Natural killer cell (primary cell): ENCODE measurements at regions not wholly inside any gene's neighbourhood (a gene's known extent, or its start where the extent isn't known, plus 50 kb on each side); places are given as distances from the start of the nearest gene placed in this dataset.

Experiments
- ATAC-seq, 3 donors: fragments of 150-1000 bp in 2 of 3; fragments of 200-7000 bp in 1 of 3; cut with Tn5 transposase; 1 replicate in 1 of 3; 2 replicates in 2 of 3; pipeline ENCODE4 v1.10.0; 2021; ENCODE audit warnings: mild to moderate bottlenecking in 2 of 3, moderate library complexity in 2 of 3
- DNase-seq, 2 donors: peaks; one replicate each; pipeline versions ENCODE4 v3.0.0 to v3.0.0-alpha.2; 2013 to 2021; ENCODE audit warnings: mixed read lengths in 1 of 2
- H3K27ac ChIP-seq: one replicate; pipeline ENCODE4 v1.5.1; 2013; ENCODE audit warnings: mild to moderate bottlenecking, low read length
- H3K27me3 ChIP-seq: one replicate; pipeline ENCODE4 v1.6.1; 2013; ENCODE audit warnings: low read length; ENCODE audit not compliant: control insufficient read depth, insufficient read depth
- H3K36me3 ChIP-seq: one replicate; pipeline ENCODE4 v1.6.1; 2013; ENCODE audit warnings: low read length; ENCODE audit not compliant: control insufficient read depth, insufficient read depth
- H3K4me1 ChIP-seq: one replicate; pipeline ENCODE4 v1.6.1; 2013; ENCODE audit warnings: low read length; ENCODE audit not compliant: control insufficient read depth, insufficient read depth
- H3K4me3 ChIP-seq: one replicate; pipeline ENCODE4 v1.5.1; 2013; ENCODE audit warnings: low read length
- H3K9me3 ChIP-seq: one replicate; pipeline ENCODE4 v1.6.1; 2013; ENCODE audit warnings: low read length; ENCODE audit not compliant: control insufficient read depth, insufficient read depth
- H3K27ac Mint-ChIP-seq, 2 donors: one replicate each; pipeline ENCODE4 v1.8.0; 2022; ENCODE audit warnings: mild to moderate bottlenecking in 2 of 2, mixed read lengths in 2 of 2, moderate library complexity in 1 of 2
- H3K27me3 Mint-ChIP-seq, 2 donors: one replicate each; pipeline ENCODE4 v1.8.0; 2022; ENCODE audit warnings: low read depth in 2 of 2, mixed read lengths in 2 of 2
- H3K36me3 Mint-ChIP-seq: one replicate; pipeline ENCODE4 v1.8.0; 2022; ENCODE audit warnings: mixed read lengths
- H3K4me1 Mint-ChIP-seq, 2 donors: one replicate each; pipeline ENCODE4 v1.8.0; 2022; ENCODE audit warnings: mixed read lengths in 2 of 2
- H3K4me3 Mint-ChIP-seq: one replicate; pipeline ENCODE4 v1.8.0; 2022; ENCODE audit warnings: mild to moderate bottlenecking, moderate library complexity, mixed read lengths
- H3K9me3 Mint-ChIP-seq, 2 donors: one replicate each; pipeline ENCODE4 v1.8.0; 2022; ENCODE audit warnings: mixed read lengths in 2 of 2
- CTCF ChIP-seq: fragments of 200-600 bp; IDR thresholded peaks from one replicate; pipeline ENCODE4 v1.8.0; 2022; ENCODE audit warnings: antibody characterized with exemption
- WGBS: methylation state at CpG from one replicate; pipeline ENCODE4 v1.1.7; 2013; ENCODE audit warnings: missing lambda C conversion rate; ENCODE audit not compliant: insufficient coverage; 5-methylcytosine and 5-hydroxymethylcytosine counted together
- intact Hi-C: fragments of 100-400 bp; cut with micrococcal nuclease; formaldehyde crosslinking; loops from one replicate; pipeline ENCODE4 v1.14.2; 2022

- Mint-ChIP-seq H3K36me3 (no peaks in the 10 kb centered on the region), H3K9me3 (no peaks in the 10 kb centered on the region), H3K4me3 (no peak overlapping the region), H3K27ac (peak overlapping the region in 1 of 2 donors; percentile 71), H3K27me3 (peaks cover 0 to 16% of the 10 kb centered on the region in 2 donors), H3K4me1 (peaks cover 7 to 16% of the 10 kb centered on the region in 2 donors)
- no peak for TF ChIP-seq CTCF
- no peaks in the 10 kb centered on the region for H3K36me3 ChIP-seq
- WGBS: 85% methylated on average over 5 of the region's 5 CpGs
- no peaks in the 10 kb centered on the region for H3K27me3 ChIP-seq
- peak in 1 of 3 donors; percentile 62 for ATAC-seq
- no peak overlapping the region for H3K4me3 ChIP-seq
- no peak for DNase-seq
- no peaks in the 10 kb centered on the region for H3K9me3 ChIP-seq
- no peak overlapping the region for H3K27ac ChIP-seq
- intact Hi-C loops: no loop called here
- no peaks in the 10 kb centered on the region for H3K4me1 ChIP-seq
These were observed 61.8 kb downstream of the PHLDA1 start for GRCh38 chr12:75969768-75970167.

- H3K27ac Mint-ChIP-seq: peak overlapping the region in 1 of 2 donors; percentile 21
- no peaks in the 10 kb centered on the region for H3K36me3 Mint-ChIP-seq
These were observed 65.9 kb downstream of the PHLDA1 start for GRCh38 chr12:75965661-75966060.

GRCh38 chr12:75964150-75964549, 67.4 kb downstream of the PHLDA1 start:
- Mint-ChIP-seq H3K4me1 (peaks cover 12 to 18% of the 10 kb centered on the region in 2 donors), H3K4me3 (no peak overlapping the region), H3K27me3 (peaks cover 0 to 5% of the 10 kb centered on the region in 2 donors), H3K27ac (no peak overlapping the region), H3K9me3 (no peaks in the 10 kb centered on the region), H3K36me3 (no peaks in the 10 kb centered on the region)
- Histone ChIP-seq H3K9me3 (no peaks in the 10 kb centered on the region), H3K27ac (no peak overlapping the region), H3K4me3 (no peak overlapping the region), H3K27me3 (no peaks in the 10 kb centered on the region), H3K36me3 (no peaks in the 10 kb centered on the region), H3K4me1 (peaks cover 3% of the 10 kb centered on the region)
- 42% methylated on average over 1 of the region's 1 CpG for WGBS
- intact Hi-C loops: no loop called here
- DNase-seq (no peak), ATAC-seq (peak in 1 of 3 donors; percentile 69)
- no peak for TF ChIP-seq CTCF

More at GRCh38 chr12:75965661-75966060, 65.9 kb downstream of the PHLDA1 start:
- no peak for DNase-seq
- WGBS: 93% methylated on average over 2 of the region's 2 CpGs
- intact Hi-C loops: no loop called here
- no peak overlapping the region for H3K4me3 Mint-ChIP-seq
- H3K27me3 Mint-ChIP-seq: peaks cover 0 to 16% of the 10 kb centered on the region in 2 donors
- TF ChIP-seq CTCF: no peak
- H3K4me1 ChIP-seq: no peaks in the 10 kb centered on the region
- no peaks in the 10 kb centered on the region for H3K27me3 ChIP-seq
- peaks cover 7 to 24% of the 10 kb centered on the region in 2 donors for H3K4me1 Mint-ChIP-seq
- ATAC-seq: no peak
- no peaks in the 10 kb centered on the region for H3K9me3 Mint-ChIP-seq
- no peak overlapping the region for H3K4me3 ChIP-seq
- H3K27ac ChIP-seq: no peak overlapping the region
- H3K36me3 ChIP-seq: no peaks in the 10 kb centered on the region
- no peaks in the 10 kb centered on the region for H3K9me3 ChIP-seq

- Mint-ChIP-seq H3K4me1 (peaks cover 17 to 21% of the 10 kb centered on the region in 2 donors), H3K36me3 (no peaks in the 10 kb centered on the region)
These were observed 69.7 kb downstream of the PHLDA1 start for GRCh38 chr12:75961878-75962277.

More at GRCh38 chr12:75961878-75962277, 69.7 kb downstream of the PHLDA1 start:
- Histone ChIP-seq H3K27me3 (no peaks in the 10 kb centered on the region), H3K9me3 (no peaks in the 10 kb centered on the region), H3K4me3 (no peak overlapping the region), H3K36me3 (no peaks in the 10 kb centered on the region), H3K27ac (no peak overlapping the region), H3K4me1 (peaks cover 3% of the 10 kb centered on the region)
- no peak overlapping the region for H3K4me3 Mint-ChIP-seq
- no peaks in the 10 kb centered on the region for H3K9me3 Mint-ChIP-seq
- TF ChIP-seq CTCF: no peak
- no peaks in the 10 kb centered on the region for H3K27me3 Mint-ChIP-seq
- DNase-seq (no peak), ATAC-seq (no peak)
- intact Hi-C loops: no loop called here
- H3K27ac Mint-ChIP-seq: no peak overlapping the region
- 91% methylated on average over 4 of the region's 4 CpGs for WGBS
